Ascending aorta (tissue), 2 donors: ENCODE measurements at regions not wholly inside any gene's neighbourhood (a gene's known extent, or its start where the extent isn't known, plus 50 kb on each side); places are given as distances from the start of the nearest gene placed in this dataset.
"Not testable (repeated sequence)": the region's sequence is repeated elsewhere in the genome, so short reads cannot be mapped to it uniquely, and the experiment has no call there.

ENCODE experiments used
- DNase-seq, 2 donors: peaks; one replicate each; pipeline ENCODE4 v3.0.0-alpha.2; 2019; ENCODE audit warnings: low spot score in 2 of 2
- H3K27ac ChIP-seq, 2 donors: fragments of 200-600 bp; sonication (generic); one replicate each; pipeline ENCODE4 v1.5.1; 2016 to 2017; ENCODE audit warnings: mild to moderate bottlenecking in 1 of 2
- H3K27me3 ChIP-seq: fragments of 200-600 bp; sonication (generic); one replicate; pipeline ENCODE4 v1.5.1; 2017
- H3K36me3 ChIP-seq, 2 donors: fragments of 200-600 bp; sonication (generic); one replicate each; pipeline ENCODE4 v1.5.1; 2016
- H3K4me1 ChIP-seq, 2 donors: fragments of 200-600 bp; sonication (generic); one replicate each; pipeline ENCODE4 v1.5.1; 2016 to 2017; ENCODE audit warnings: mild to moderate bottlenecking in 1 of 2
- H3K4me3 ChIP-seq, 2 donors: fragments of 200-600 bp; sonication (generic); one replicate each; pipeline ENCODE4 v1.5.1; 2016 to 2017; ENCODE audit warnings: mild to moderate bottlenecking in 1 of 2
- H3K9me3 ChIP-seq, 2 donors: fragments of 200-600 bp; sonication (generic); one replicate each; pipeline ENCODE4 v1.5.1; 2016
- CTCF ChIP-seq, 3 experiments: fragments of 200-600 bp in 2 of 3; fragments of 450-650 bp in 1 of 3; sonication (generic) in 2 of 3; IDR thresholded peaks; one replicate each; pipeline ENCODE4 v1.5.1; 2016 to 2019; ENCODE audit warnings: antibody characterized with exemption in 3 of 3, mild to moderate bottlenecking in 1 of 3, moderate library complexity in 1 of 3
- intact Hi-C: fragments of 100-400 bp; cut with DNase I; formaldehyde crosslinking; loops from one replicate; pipeline ENCODE4 v1.15.1; 2023

GRCh38 chr5:12952409-12952808 lies 992.1 kb downstream of the DNAH5 start:
- Histone ChIP-seq H3K9me3 (no peaks in the 10 kb centered on the region), H3K27me3 (no peaks in the 10 kb centered on the region)
- intact Hi-C loops, result no loop called here

GRCh38 chr5:12951846-12952245 lies 992.6 kb downstream of the DNAH5 start:
- no peak overlapping the region for H3K27ac ChIP-seq
- no peaks in the 10 kb centered on the region for H3K27me3 ChIP-seq
- H3K9me3 ChIP-seq, result no peaks in the 10 kb centered on the region
- no peak overlapping the region for H3K4me3 ChIP-seq
- intact Hi-C loops, result no loop called here
- DNase-seq, result no peak
- H3K4me1 ChIP-seq, result no peaks in the 10 kb centered on the region
- no peaks in the 10 kb centered on the region for H3K36me3 ChIP-seq
- no peak for TF ChIP-seq CTCF (IDR thresholded peaks at IDR 0.05)

More at GRCh38 chr5:12952409-12952808, 992.1 kb downstream of the DNAH5 start:
- Histone ChIP-seq H3K4me3 (no peak overlapping the region), H3K27ac (no peak overlapping the region), H3K36me3 (no peaks in the 10 kb centered on the region), H3K4me1 (no peaks in the 10 kb centered on the region)
- TF ChIP-seq CTCF (IDR thresholded peaks at IDR 0.05), result no peak
- DNase-seq, result no peak

GRCh38 chr5:12947379-12947778 lies 997.1 kb downstream of the DNAH5 start:
- no peaks in the 10 kb centered on the region for H3K36me3 ChIP-seq
- intact Hi-C loops, result no loop called here
- no peaks in the 10 kb centered on the region for H3K4me1 ChIP-seq
- no peaks in the 10 kb centered on the region for H3K27me3 ChIP-seq
- H3K9me3 ChIP-seq, result no peaks in the 10 kb centered on the region
- TF ChIP-seq CTCF (IDR thresholded peaks at IDR 0.05), result no peak
- no peak overlapping the region for H3K4me3 ChIP-seq
- DNase-seq, result no peak
- no peak overlapping the region for H3K27ac ChIP-seq

- H3K27ac ChIP-seq, H3K4me3 ChIP-seq, H3K4me1 ChIP-seq, H3K36me3 ChIP-seq, DNase-seq, intact Hi-C loops, H3K9me3 ChIP-seq, H3K27me3 ChIP-seq: not testable (repeated sequence)
Measured at GRCh38 chr5:12945477-12945876, 999.0 kb downstream of the DNAH5 start.

GRCh38 chr5:12936221-12936620 lies 1008.3 kb downstream of the DNAH5 start:
- TF ChIP-seq CTCF (IDR thresholded peaks at IDR 0.05), result no peak
- Histone ChIP-seq H3K4me1 (no peaks in the 10 kb centered on the region), H3K9me3 (no peaks in the 10 kb centered on the region), H3K4me3 (no peak overlapping the region), H3K36me3 (no peaks in the 10 kb centered on the region), H3K27me3 (no peaks in the 10 kb centered on the region), H3K27ac (no peak overlapping the region)
- intact Hi-C loops, result no loop called here
- no peak for DNase-seq

- H3K27ac ChIP-seq, result no peak overlapping the region
- no peaks in the 10 kb centered on the region for H3K4me1 ChIP-seq
- H3K36me3 ChIP-seq, result no peaks in the 10 kb centered on the region
- H3K9me3 ChIP-seq, result no peaks in the 10 kb centered on the region
- no peak for TF ChIP-seq CTCF (IDR thresholded peaks at IDR 0.05)
- H3K4me3 ChIP-seq, result no peak overlapping the region
- no peaks in the 10 kb centered on the region for H3K27me3 ChIP-seq
- DNase-seq, result no peak
- intact Hi-C loops, result no loop called here
Measured at GRCh38 chr5:12934722-12935121, 1009.8 kb downstream of the DNAH5 start.
